Tibial artery (tissue), 4 donors: ENCODE measurements at regions not wholly inside any gene's neighbourhood (a gene's known extent, or its start where the extent isn't known, plus 50 kb on each side); places are given as distances from the start of the nearest gene placed in this dataset.

Source experiments
- DNase-seq, 2 donors: peaks; one replicate each; pipeline ENCODE4 v3.0.0-alpha.2; 2019
- H3K27ac ChIP-seq, 2 donors: fragments of 200-600 bp; sonication (generic) in 1 of 2; 1 replicate in 1 of 2; 2 replicates in 1 of 2; pipeline ENCODE4 v1.5.1; 2018 to 2019; ENCODE audit warnings: mild to moderate bottlenecking in 1 of 2
- H3K27me3 ChIP-seq, 2 donors: fragments of 200-600 bp; sonication (generic) in 1 of 2; one replicate each; pipeline versions ENCODE4 v1.5.1 to v1.6.0; 2016 to 2019
- H3K36me3 ChIP-seq, 3 donors: fragments of 200-600 bp; sonication (generic) in 2 of 3; one replicate each; pipeline ENCODE4 v1.5.1; 2016 to 2019; ENCODE audit warnings: mild to moderate bottlenecking in 2 of 3
- H3K4me1 ChIP-seq, 4 donors: fragments of 200-600 bp; sonication (generic) in 2 of 4; 1 replicate in 3 of 4; 2 replicates in 1 of 4; pipeline ENCODE4 v1.5.1; 2016 to 2019
- H3K4me3 ChIP-seq, 2 donors: fragments of 200-600 bp; sonication (generic) in 1 of 2; 1 replicate in 1 of 2; 2 replicates in 1 of 2; pipeline ENCODE4 v1.5.1; 2018 to 2019; ENCODE audit warnings: mild to moderate bottlenecking in 2 of 2
- H3K9me3 ChIP-seq, 3 donors: fragments of 200-600 bp; sonication (generic) in 1 of 3; one replicate each; pipeline ENCODE4 v1.5.1; 2016 to 2019
- CTCF ChIP-seq, 2 experiments: fragments of 200-600 bp in 1 of 2; fragments of 450-650 bp in 1 of 2; IDR thresholded peaks; one replicate each; pipeline ENCODE4 v1.5.1; 2017 to 2019; ENCODE audit warnings: antibody characterized with exemption in 2 of 2, mild to moderate bottlenecking in 1 of 2, moderate library complexity in 1 of 2
- intact Hi-C: fragments of 100-400 bp; cut with DNase I; formaldehyde crosslinking; loops from one replicate; pipeline ENCODE4 v1.15.0; 2023; ENCODE audit warnings: low total_unique reads

- intact Hi-C loops, result no loop called here
- no peak for DNase-seq
- H3K4me1 ChIP-seq, result no peaks in the 10 kb centered on the region
- no peaks in the 10 kb centered on the region for H3K9me3 ChIP-seq
- no peaks in the 10 kb centered on the region for H3K27me3 ChIP-seq
- no peak overlapping the region for H3K4me3 ChIP-seq
- TF ChIP-seq CTCF (IDR thresholded peaks at IDR 0.05), result no peak
- H3K36me3 ChIP-seq, result no peaks in the 10 kb centered on the region
- H3K27ac ChIP-seq, result no peak overlapping the region
These were observed 224.8 kb upstream of the GYPC start for GRCh38 chr2:126431136-126431535.

- no peaks in the 10 kb centered on the region for H3K36me3 ChIP-seq
These were observed 219.5 kb upstream of the GYPC start for GRCh38 chr2:126436411-126436810.

GRCh38 chr2:126437016-126437415 is 218.9 kb upstream of the GYPC start:
- intact Hi-C loops, result no loop called here
- Histone ChIP-seq H3K27me3 (no peaks in the 10 kb centered on the region), H3K27ac (no peak overlapping the region), H3K4me3 (no peak overlapping the region), H3K9me3 (no peaks in the 10 kb centered on the region), H3K36me3 (no peaks in the 10 kb centered on the region), H3K4me1 (no peaks in the 10 kb centered on the region)
- DNase-seq, result no peak
- no peak for TF ChIP-seq CTCF (IDR thresholded peaks at IDR 0.05)

More at GRCh38 chr2:126436411-126436810, 219.5 kb upstream of the GYPC start:
- intact Hi-C loops, result no loop called here
- Histone ChIP-seq H3K4me3 (no peak overlapping the region), H3K9me3 (no peaks in the 10 kb centered on the region), H3K27ac (no peak overlapping the region), H3K4me1 (no peaks in the 10 kb centered on the region), H3K27me3 (no peaks in the 10 kb centered on the region)
- no peak for DNase-seq
- TF ChIP-seq CTCF (IDR thresholded peaks at IDR 0.05), result no peak

GRCh38 chr2:126444512-126444911 is 211.4 kb upstream of the GYPC start:
- no peak for DNase-seq
- no peaks in the 10 kb centered on the region for H3K9me3 ChIP-seq
- H3K36me3 ChIP-seq, result no peaks in the 10 kb centered on the region
- H3K4me1 ChIP-seq, result no peaks in the 10 kb centered on the region
- TF ChIP-seq CTCF (IDR thresholded peaks at IDR 0.05), result no peak
- H3K27ac ChIP-seq, result no peak overlapping the region
- intact Hi-C loops, result no loop called here
- no peak overlapping the region for H3K4me3 ChIP-seq
- H3K27me3 ChIP-seq, result no peaks in the 10 kb centered on the region

GRCh38 chr2:126446106-126446695 is 209.8 kb upstream of the GYPC start:
- Histone ChIP-seq H3K27ac (no peak overlapping the region), H3K4me3 (no peak overlapping the region), H3K36me3 (no peaks in the 10 kb centered on the region), H3K9me3 (no peaks in the 10 kb centered on the region), H3K27me3 (no peaks in the 10 kb centered on the region), H3K4me1 (no peaks in the 10 kb centered on the region)
- DNase-seq, result no peak
- intact Hi-C loops, result no loop called here
- TF ChIP-seq CTCF (IDR thresholded peaks at IDR 0.05), result no peak

- Histone ChIP-seq H3K36me3 (no peaks in the 10 kb centered on the region), H3K4me1 (no peaks in the 10 kb centered on the region), H3K27ac (no peak overlapping the region), H3K27me3 (no peaks in the 10 kb centered on the region), H3K4me3 (no peak overlapping the region), H3K9me3 (no peaks in the 10 kb centered on the region)
- intact Hi-C loops, result no loop called here
- no peak for DNase-seq
- TF ChIP-seq CTCF (IDR thresholded peaks at IDR 0.05), result no peak
These were observed 207.3 kb upstream of the GYPC start for GRCh38 chr2:126448611-126449010.
